ENCODE measurements at regions not wholly inside any gene's neighbourhood (a gene's known extent, or its start where the extent isn't known, plus 50 kb on each side); places are given as distances from the start of the nearest gene placed in this dataset.

GRCh38 chr17:53119773-53120172 lies 703.0 kb upstream of the KIF2B start:
- ATAC-seq = no peak
- H3K4me2 ChIP-seq (ENCODE audit: low read depth, low read length) = no peak overlapping the region
- H3K9me3 ChIP-seq (ENCODE audit: low read length) = peaks cover 75% of the 10 kb centered on the region
- no peak overlapping the region for H2AFZ ChIP-seq (ENCODE audit: low read length)
- no peaks in the 10 kb centered on the region for H3K27me3 ChIP-seq (ENCODE audit: control insufficient read depth in 1 of 2, insufficient read depth in 2 of 2, low read length in 2 of 2)
- no peaks in the 10 kb centered on the region for H3K36me3 ChIP-seq (replicated peaks in 1 of 2; ENCODE audit: control insufficient read depth in 1 of 2, insufficient read depth in 2 of 2, low read length in 2 of 2)
- 5% methylated on average over 2 of the region's 2 CpGs for WGBS (ENCODE audit: low lambda C conversion rate)
- DNase-seq (ENCODE audit: low spot score) = no peak
- no peak overlapping the region for H3K9ac ChIP-seq (ENCODE audit: insufficient read depth, low read depth, low read length)
- no peak overlapping the region for H3K27ac ChIP-seq (ENCODE audit: extremely low read length, insufficient read depth, low read length)
- POLR2A ChIA-PET = no interaction called here
- BruUV-seq (replicated peaks) = no TSS peak
- CTCF ChIA-PET (ENCODE audit: low intra/inter-chr PET ratio, low total read pairs) = no interaction called here
- no peaks in the 10 kb centered on the region for H4K20me1 ChIP-seq (ENCODE audit: insufficient read depth, low read length)
- no peak overlapping the region for H3K4me3 ChIP-seq (replicated peaks in 1 of 3; ENCODE audit: insufficient read depth in 1 of 3, low read depth in 2 of 3, low read length in 3 of 3)
- intact Hi-C loops (cut with micrococcal nuclease; ENCODE audit: unreplicated experiment) (no loop called here), in situ Hi-C loops (cut with HindIII; ENCODE audit: extremely low pct_ligation_motif_present, low pct_unique_long_range_greater_than_20kb) (no loop called here)
- FAIRE-seq = no peak
- TF ChIP-seq XBP1 (CRISPR knock-in tag; IDR thresholded peaks at IDR 0.05) = no peak
- peak; percentile 96 for TF ChIP-seq SRSF9 (IDR thresholded peaks at IDR 0.05; ENCODE audit: borderline replicate concordance, insufficient read depth, low read depth, low read length, poor library complexity, severe bottlenecking)
- TF ChIP-seq ATF7 (IDR thresholded peaks at IDR 0.05) = 0 out of 2 replicates have a peak, but pooled peaks have one; percentile 6
- TF ChIP-seq ATF7 (CRISPR knock-in tag; IDR thresholded peaks at IDR 0.05) = no peak
- TF ChIP-seq AKAP8 (CRISPR knock-in tag; IDR thresholded peaks at IDR 0.05) = no peak
- no peaks in the 10 kb centered on the region for H3K79me2 ChIP-seq (ENCODE audit: insufficient read depth, low read length)
- H3K4me1 ChIP-seq (ENCODE audit: insufficient read depth, low read length) = no peaks in the 10 kb centered on the region

GRCh38 chr17:53118948-53119347 lies 703.8 kb upstream of the KIF2B start:
- no peak overlapping the region for H3K4me3 ChIP-seq (replicated peaks in 1 of 3; ENCODE audit: insufficient read depth in 1 of 3, low read depth in 2 of 3, low read length in 3 of 3)
- TF ChIP-seq NFE2L1 (CRISPR knock-in tag; IDR thresholded peaks at IDR 0.05; ENCODE audit: borderline replicate concordance) (no peak), UBTF (CRISPR knock-in tag; IDR thresholded peaks at IDR 0.05) (no peak), AHR (CRISPR knock-in tag; IDR thresholded peaks at IDR 0.05) (no peak), ZNF597 (CRISPR knock-in tag; IDR thresholded peaks at IDR 0.05) (no peak), ZNF609 (CRISPR knock-in tag; IDR thresholded peaks at IDR 0.05; ENCODE audit: borderline replicate concordance) (no peak), ZKSCAN1 (IDR thresholded peaks at IDR 0.05; ENCODE audit: low read length) (no peak)

More at GRCh38 chr17:53118948-53119347, 703.8 kb upstream of the KIF2B start:
- peaks cover 75% of the 10 kb centered on the region for H3K9me3 ChIP-seq (ENCODE audit: low read length)
- ChIA-PET CTCF (ENCODE audit: low intra/inter-chr PET ratio, low total read pairs) (no interaction called here), POLR2A (no interaction called here)
- ATAC-seq (no peak), DNase-seq (ENCODE audit: low spot score) (no peak), FAIRE-seq (no peak)
- in situ Hi-C loops (cut with HindIII; ENCODE audit: extremely low pct_ligation_motif_present, low pct_unique_long_range_greater_than_20kb) (no loop called here), intact Hi-C loops (cut with micrococcal nuclease; ENCODE audit: unreplicated experiment) (no loop called here)
- BruUV-seq (replicated peaks) = no TSS peak
- no peaks in the 10 kb centered on the region for H3K79me2 ChIP-seq (ENCODE audit: insufficient read depth, low read length)
- no peak overlapping the region for H3K9ac ChIP-seq (ENCODE audit: insufficient read depth, low read depth, low read length)
- H3K36me3 ChIP-seq (replicated peaks in 1 of 2; ENCODE audit: control insufficient read depth in 1 of 2, insufficient read depth in 2 of 2, low read length in 2 of 2) = no peaks in the 10 kb centered on the region
- H3K27me3 ChIP-seq (ENCODE audit: control insufficient read depth in 1 of 2, insufficient read depth in 2 of 2, low read length in 2 of 2) = no peaks in the 10 kb centered on the region
- 0% methylated on average over 2 of the region's 2 CpGs for WGBS (ENCODE audit: low lambda C conversion rate)
- H3K27ac ChIP-seq (ENCODE audit: extremely low read length, insufficient read depth, low read length) = no peak overlapping the region
- no peaks in the 10 kb centered on the region for H3K4me1 ChIP-seq (ENCODE audit: insufficient read depth, low read length)
- H3K4me2 ChIP-seq (ENCODE audit: low read depth, low read length) = no peak overlapping the region
- no peaks in the 10 kb centered on the region for H4K20me1 ChIP-seq (ENCODE audit: insufficient read depth, low read length)
- no peak overlapping the region for H2AFZ ChIP-seq (ENCODE audit: low read length)

All from HepG2 (cell line).